KOPT-K1 (cell line): ENCODE measurements at regions not wholly inside any gene's neighbourhood (a gene's known extent, or its start where the extent isn't known, plus 50 kb on each side); places are given as distances from the start of the nearest gene placed in this dataset.

Experiments
- H3K27ac ChIP-seq: fragments of 200-600 bp; sonication (generic); 2 replicates; pipeline ENCODE4 v1.5.1; 2016; ENCODE audit warnings: antibody characterized with exemption, mild to moderate bottlenecking, low read depth, low read length; ENCODE audit not compliant: poor library complexity, severe bottlenecking
- H3K36me3 ChIP-seq: fragments of 200-600 bp; sonication (generic); 2 replicates; pipeline ENCODE4 v1.5.1; 2017; ENCODE audit warnings: antibody characterized with exemption, mild to moderate bottlenecking, low read length, moderate library complexity; ENCODE audit not compliant: insufficient read depth
- H3K9me3 ChIP-seq: fragments of 200-600 bp; sonication (generic); 2 replicates; pipeline ENCODE4 v1.5.1; 2017; ENCODE audit warnings: antibody characterized with exemption, low read length, mild to moderate bottlenecking; ENCODE audit not compliant: insufficient read depth, poor library complexity, severe bottlenecking

DNA sequence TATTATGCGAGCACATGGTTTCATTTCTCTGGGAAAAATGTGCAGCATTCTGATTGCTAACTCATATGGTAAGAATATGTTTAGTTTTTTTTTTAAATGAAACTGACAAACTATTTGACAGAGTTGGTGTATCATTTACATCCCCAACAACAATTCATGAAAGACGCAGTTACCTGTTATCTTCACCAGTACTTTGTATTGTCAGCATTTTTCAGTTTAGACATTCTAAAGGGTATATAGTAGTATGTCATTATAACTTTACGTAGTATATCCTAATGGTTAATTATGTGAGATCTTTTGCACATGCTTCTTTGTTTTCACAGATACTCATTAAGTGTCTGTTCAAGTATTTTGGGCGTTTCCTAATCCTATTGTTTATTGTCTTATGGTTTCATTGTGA lies 891.1 kb upstream of the AGA start:
- Histone ChIP-seq H3K9me3 (no peaks in the 10 kb centered on the region), H3K36me3 (no peaks in the 10 kb centered on the region), H3K27ac (no peak overlapping the region)

DNA sequence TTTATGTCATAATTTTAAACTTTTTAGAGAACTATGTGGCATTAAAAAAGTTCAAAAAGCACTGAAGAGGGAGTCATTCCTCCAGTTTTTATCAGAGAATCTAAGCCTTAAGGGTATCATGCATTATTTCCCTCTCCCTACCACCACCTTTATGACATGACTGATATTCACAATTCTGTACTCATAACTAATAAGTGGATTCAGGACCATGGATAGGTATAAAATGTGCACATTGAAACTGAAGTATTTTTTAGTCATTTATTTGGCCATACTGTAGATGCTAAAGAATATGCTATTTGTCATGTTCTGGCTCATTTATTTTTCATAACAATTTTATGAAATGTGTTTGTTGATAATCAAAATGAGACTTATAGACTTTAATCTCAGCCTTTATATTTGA lies 897.5 kb upstream of the AGA start:
- Histone ChIP-seq H3K9me3 (no peaks in the 10 kb centered on the region), H3K27ac (no peak overlapping the region), H3K36me3 (no peaks in the 10 kb centered on the region)

DNA sequence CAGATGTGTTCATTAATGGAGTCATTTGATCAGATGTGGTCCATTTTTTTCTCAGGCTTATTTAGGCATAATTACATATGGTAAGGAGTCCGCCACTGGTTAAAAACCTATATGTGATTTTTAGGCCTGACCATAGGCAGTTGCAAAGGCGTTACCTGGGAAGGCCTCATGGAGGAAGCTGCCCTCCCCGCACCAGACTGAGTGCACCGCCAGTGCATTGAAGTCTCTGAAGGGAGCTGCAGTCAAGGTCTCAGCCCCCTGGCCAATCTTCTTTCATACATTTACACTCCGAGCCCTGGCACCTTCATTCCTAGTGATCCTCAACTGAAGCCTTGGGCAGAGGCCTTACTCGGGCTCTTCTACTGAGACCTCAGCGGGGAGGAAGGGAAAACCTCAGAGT lies 898.2 kb upstream of the AGA start:
- Histone ChIP-seq H3K9me3 (no peaks in the 10 kb centered on the region), H3K36me3 (no peaks in the 10 kb centered on the region), H3K27ac (no peak overlapping the region)

DNA sequence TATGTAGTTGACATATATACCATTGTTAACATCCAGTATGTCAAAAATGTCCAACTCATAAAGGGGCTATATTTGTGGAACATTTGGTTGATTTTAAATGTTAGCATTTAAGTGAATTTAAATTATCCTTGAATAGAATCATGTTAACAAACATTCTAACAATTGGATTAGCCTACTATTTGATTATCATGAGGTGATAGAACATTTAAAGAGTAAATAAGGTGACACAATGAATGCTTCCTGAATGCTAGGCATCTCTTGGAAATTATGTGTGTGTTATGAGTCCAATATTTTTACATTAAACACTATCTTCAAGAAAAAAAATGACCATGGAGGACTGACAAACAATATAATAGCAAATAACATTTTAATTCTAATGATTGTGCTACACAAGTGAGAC lies 901.9 kb upstream of the AGA start:
- Histone ChIP-seq H3K9me3 (no peaks in the 10 kb centered on the region), H3K27ac (no peak overlapping the region)

DNA sequence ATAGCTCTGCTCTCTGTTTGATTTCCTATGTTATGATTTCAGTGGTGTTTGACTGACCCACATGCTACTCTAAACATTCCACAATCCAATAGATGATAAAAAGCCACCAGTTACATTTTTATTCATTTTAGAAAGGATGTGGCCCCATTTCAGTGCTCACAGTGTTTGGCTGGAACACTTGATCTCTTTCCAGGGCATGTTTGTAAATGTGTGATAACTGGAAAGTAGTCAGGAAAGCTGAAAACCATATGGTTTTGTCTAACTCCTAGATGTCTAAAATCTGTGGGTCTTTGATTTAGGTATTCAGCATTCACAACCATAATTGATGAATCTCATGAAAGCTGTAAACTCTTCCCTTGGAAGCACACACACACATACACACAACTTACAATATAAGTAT lies 904.9 kb upstream of the AGA start:
- Histone ChIP-seq H3K36me3 (no peaks in the 10 kb centered on the region), H3K27ac (no peak overlapping the region), H3K9me3 (no peaks in the 10 kb centered on the region)

More for the DNA sequence above, 901.9 kb upstream of the AGA start:
- H3K36me3 ChIP-seq, result no peaks in the 10 kb centered on the region

DNA sequence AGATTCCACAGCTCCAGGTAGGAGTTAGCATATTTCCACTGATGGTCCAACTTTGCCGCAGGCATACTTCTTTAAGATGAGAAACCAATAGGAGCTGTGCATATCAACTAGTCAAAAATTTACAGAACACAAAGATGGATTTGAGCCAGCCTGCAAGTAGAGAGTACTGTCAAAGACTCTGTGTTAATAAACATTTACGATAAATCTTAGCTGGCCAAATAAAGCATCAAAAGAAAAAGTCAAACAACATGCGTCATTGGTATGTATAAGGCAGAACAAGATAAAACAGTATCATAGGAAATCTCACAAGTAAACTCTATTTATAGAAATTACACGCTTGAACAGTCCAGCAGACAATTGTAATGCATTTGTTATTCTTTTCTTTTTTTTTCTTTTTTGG lies 907.4 kb upstream of the AGA start:
- Histone ChIP-seq H3K27ac (no peak overlapping the region), H3K9me3 (no peaks in the 10 kb centered on the region), H3K36me3 (no peaks in the 10 kb centered on the region)

DNA sequence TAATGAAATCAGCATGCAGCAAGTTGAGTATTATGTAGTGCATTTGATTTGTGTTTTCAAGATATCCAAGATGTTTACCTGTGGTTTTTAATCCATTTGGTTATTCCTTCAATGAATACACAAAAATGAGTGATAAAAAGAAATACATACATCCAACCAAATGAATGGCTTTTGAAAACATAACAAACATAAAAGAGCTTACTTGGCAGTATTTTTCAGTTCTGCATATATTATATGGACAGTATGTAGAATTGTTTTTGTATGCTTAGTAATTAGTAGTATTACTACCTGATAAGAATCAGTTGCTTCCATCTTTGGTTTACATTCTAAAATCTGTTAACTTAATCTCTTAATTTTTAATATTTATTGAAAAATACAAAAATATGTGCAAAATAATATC lies 908.9 kb upstream of the AGA start:
- Histone ChIP-seq H3K9me3 (no peaks in the 10 kb centered on the region), H3K27ac (no peak overlapping the region), H3K36me3 (no peaks in the 10 kb centered on the region)

DNA sequence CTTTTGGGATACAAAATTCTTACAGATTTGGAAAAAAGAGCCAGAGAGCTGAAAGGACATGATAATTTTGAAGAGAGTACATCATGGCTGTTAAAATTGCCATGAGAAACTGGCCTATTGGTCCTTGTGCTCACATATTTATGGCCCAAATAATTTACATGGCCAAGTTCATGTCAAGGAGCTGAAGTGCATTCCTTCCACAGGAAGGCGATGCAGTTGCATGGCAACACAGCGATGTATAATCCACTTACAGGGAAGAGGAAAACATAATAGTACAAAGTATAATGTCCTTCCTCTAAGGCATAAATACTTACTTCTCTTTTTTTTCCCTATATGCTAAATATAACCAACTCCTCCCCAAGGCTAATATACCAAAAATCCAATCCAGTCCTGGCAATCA lies 914.5 kb upstream of the AGA start:
- Histone ChIP-seq H3K27ac (no peak overlapping the region), H3K9me3 (no peaks in the 10 kb centered on the region), H3K36me3 (no peaks in the 10 kb centered on the region)

DNA sequence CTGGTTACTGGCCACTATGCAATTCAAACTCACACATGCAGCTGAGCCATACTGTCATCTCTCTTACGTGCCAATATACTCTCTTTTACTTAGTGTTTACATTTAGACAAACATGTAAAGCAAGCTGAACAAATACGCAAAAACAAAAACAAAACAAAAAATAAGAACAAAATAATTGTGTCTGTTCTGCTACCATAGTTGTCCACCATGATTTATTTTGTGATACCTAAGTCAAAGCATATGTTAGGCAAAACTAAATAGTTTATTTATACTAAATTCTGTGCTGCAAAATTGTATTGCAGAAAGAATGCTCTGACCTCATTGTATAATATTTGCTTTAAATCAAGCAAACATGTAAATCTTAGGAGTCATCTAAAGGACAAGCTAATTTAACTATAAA lies 943.2 kb upstream of the AGA start:
- H3K27ac ChIP-seq, result no peak overlapping the region
- H3K9me3 ChIP-seq, result no peaks in the 10 kb centered on the region
- H3K36me3 ChIP-seq, result no peaks in the 10 kb centered on the region

DNA sequence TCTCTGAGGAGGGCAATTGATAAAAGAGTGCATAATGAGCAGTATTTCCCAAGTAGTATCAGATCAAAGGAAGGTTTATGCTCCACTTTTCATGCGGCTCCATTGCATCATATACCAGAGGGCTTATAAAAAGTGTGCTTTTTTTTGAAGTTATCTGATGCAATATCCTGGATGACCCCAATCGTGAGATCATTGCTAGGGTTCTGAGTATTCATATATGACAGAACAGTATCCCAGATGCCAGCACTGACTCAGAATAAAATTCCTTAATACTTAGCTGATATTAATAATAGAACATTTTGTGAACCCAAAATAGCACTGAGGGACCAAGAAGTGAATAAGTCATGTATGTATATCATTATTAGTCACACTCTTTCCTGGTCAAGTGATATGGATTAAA lies 945.5 kb upstream of the AGA start:
- Histone ChIP-seq H3K27ac (no peak overlapping the region), H3K36me3 (no peaks in the 10 kb centered on the region), H3K9me3 (no peaks in the 10 kb centered on the region)

DNA sequence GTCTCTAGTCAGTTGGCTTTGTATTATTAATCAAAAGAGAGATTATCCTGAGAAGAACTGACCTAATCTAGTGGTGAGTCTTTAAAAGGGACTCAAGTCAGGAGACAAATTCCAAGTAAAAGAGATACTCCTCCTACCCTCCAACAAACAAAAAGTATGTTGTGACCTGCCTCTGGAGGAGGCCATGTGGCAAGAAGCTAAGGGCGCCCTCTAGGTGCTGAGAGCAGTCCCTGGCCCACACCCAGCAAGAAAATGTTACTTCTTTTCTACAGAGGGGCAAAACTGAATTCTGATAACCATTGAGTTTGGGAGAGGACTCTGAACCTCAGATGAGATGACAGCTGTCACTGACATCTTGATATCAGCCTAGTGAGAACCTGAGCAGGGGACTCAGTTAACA lies 953.6 kb upstream of the AGA start:
- Histone ChIP-seq H3K27ac (no peak overlapping the region), H3K9me3 (no peaks in the 10 kb centered on the region), H3K36me3 (no peaks in the 10 kb centered on the region)

DNA sequence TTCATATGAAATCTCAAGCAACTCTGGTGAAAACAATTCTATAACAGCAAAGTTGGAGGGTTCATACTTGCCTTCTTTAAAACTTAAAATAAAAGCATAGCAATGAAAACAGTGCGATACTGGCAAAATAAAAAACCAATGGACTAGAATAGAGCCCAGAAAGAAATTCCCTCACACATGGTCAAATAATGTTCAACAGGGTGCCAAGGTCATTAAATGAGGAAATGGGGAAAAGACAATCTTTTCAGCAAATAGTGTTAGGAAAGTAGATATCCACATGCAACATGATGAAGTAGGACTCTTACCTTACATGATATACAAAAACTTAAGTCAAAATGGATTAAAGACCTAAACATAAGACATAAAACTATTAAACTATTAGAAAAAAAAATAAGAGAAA lies 970.2 kb upstream of the AGA start:
- no peaks in the 10 kb centered on the region for H3K36me3 ChIP-seq
- H3K9me3 ChIP-seq, result no peaks in the 10 kb centered on the region
- H3K27ac ChIP-seq, result no peak overlapping the region

DNA sequence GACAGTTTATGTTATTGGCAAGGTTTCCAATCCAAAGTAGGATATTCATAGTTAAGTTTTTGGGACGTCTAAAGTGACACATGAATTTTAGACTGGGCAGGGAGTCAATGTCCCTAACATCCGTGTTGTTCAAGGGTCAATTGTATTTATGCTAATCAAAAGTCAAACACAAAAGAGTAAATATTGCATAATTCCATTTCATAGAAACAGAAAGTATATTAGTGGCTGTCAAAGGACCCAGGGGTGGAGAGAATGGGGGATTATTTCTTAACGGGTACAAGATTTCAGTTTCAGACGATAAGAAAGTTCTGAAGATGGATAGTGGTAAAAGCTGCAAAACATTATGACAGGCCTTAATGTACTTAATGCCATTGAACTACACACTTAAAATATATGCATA lies 971.8 kb upstream of the AGA start:
- Histone ChIP-seq H3K27ac (no peak overlapping the region), H3K36me3 (no peaks in the 10 kb centered on the region), H3K9me3 (no peaks in the 10 kb centered on the region)

DNA sequence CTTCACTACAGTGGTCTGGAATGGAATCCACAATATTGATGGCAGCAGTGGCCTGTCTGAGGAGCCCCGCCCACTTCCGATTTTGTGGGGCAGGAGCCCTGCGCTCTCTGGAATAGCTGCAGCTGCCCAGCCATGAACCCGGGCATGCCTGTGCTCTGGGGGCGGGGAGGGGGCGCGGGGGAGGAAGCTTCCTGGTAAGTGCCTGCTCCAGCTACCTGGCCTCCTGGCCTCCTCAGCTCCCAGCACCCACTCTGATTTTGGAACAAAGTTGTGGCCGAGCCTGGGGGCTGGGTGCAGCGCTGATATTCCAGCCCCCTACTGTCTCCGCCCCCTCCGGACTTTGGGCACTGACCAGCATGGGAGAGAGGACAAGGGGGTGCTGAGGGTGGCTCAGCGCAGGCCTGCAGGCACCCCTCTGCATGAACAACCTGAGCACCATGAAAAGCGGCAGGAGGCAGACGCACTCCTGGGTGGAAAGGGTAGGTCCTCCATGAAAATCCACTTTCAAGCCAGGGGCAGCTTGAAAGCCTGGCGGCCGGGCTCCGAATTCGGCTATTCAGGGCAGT lies 972.7 kb upstream of the AGA start:
- Histone ChIP-seq H3K27ac (no peak overlapping the region), H3K9me3 (no peaks in the 10 kb centered on the region), H3K36me3 (no peaks in the 10 kb centered on the region)

DNA sequence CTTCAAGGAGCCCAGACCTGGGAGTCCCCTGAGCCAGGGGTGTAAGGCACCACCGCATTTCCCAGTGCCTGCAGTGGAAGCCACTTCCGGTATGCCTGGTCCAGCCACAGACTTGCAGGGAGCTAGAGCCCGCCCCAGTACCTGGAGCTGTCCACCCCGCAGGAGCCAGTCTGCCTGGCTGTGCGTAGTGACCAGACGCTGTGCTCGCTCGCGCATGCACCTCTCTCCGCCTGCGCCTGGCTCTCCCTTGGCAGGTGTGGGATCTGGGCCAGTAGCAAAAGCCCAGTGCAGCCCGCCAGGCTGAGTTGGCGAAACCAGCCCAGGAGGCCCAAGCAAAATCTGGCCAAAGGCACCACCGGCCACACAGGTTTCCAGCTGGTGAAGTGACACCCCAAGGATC lies 973.7 kb upstream of the AGA start:
- Histone ChIP-seq H3K9me3 (no peaks in the 10 kb centered on the region), H3K36me3 (no peaks in the 10 kb centered on the region), H3K27ac (no peak overlapping the region)

DNA sequence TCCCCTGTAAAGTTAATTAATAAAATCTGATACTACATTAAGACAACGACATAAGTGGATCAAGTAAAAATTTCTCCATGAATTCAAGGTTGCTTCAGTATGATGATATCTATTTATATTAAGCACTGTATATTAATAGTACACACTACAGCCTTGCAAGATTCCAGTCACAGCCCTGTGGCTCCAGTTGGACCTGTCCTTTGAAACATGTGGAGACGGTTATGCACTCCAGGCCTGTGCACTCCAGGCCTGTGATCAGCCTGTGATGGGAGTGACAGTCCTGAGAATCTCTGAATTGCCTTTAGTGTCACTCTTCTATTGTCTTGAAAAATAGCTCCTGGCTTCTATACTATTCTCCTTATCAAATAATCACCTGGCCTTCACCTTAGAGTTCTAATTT lies 981.1 kb upstream of the AGA start:
- Histone ChIP-seq H3K9me3 (no peaks in the 10 kb centered on the region), H3K27ac (no peak overlapping the region), H3K36me3 (no peaks in the 10 kb centered on the region)

DNA sequence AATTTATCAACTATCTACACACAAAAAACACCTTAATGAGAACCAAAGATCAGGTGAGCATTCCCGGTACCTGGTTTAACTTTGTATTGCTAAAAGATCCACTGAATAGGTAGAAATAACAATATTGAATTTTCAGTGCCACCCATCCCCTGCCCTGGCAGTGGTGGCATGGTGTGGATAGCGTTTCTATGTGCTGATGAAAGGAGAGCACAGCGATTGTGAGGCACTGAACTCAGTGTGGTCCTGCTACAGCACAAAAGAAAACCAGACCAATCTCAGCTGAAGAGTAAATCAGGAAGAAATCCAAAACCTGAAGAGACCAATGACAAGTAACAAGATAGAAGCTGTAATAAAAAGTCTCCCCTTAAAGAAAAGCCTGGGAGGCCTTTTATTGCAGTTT lies 984.6 kb upstream of the AGA start:
- Histone ChIP-seq H3K36me3 (no peaks in the 10 kb centered on the region), H3K9me3 (no peaks in the 10 kb centered on the region), H3K27ac (no peak overlapping the region)
